H1 (cell line): ENCODE measurements at regions not wholly inside any gene's neighbourhood (a gene's known extent, or its start where the extent isn't known, plus 50 kb on each side); places are given as distances from the start of the nearest gene placed in this dataset.

Source experiments
- CEBPB ChIP-seq: IDR thresholded peaks from 2 replicates; pipeline ENCODE4 v1.6.1; 2012; ENCODE audit warnings: low read depth, low read length
- EZH2 ChIP-seq: fragments of 200-600 bp; sonication (generic); IDR thresholded peaks from 2 replicates; pipeline ENCODE4 v1.7.1; 2012; ENCODE audit warnings: low read depth, mild to moderate bottlenecking, moderate library complexity, low read length, inconsistent platforms; ENCODE audit not compliant: severe bottlenecking
- NRF1 ChIP-seq: IDR thresholded peaks from 2 replicates; pipeline ENCODE4 v1.6.1; 2011; ENCODE audit warnings: mild to moderate bottlenecking, low read depth, low read length, improper control_type of control experiment
- POLR2A ChIP-seq, 2 experiments: IDR thresholded peaks; 1 replicate in 1 of 2; 2 replicates in 1 of 2; pipeline ENCODE4 v1.6.1; 2011; ENCODE audit warnings: low read depth in 2 of 2, low read length in 2 of 2, mild to moderate bottlenecking in 2 of 2; ENCODE audit errors: control extremely low read depth in 1 of 2
- RFX5 ChIP-seq: IDR thresholded peaks from 2 replicates; pipeline ENCODE4 v1.6.1; 2011; ENCODE audit warnings: low read depth, low read length, improper control_type of control experiment, borderline replicate concordance
- SIN3A ChIP-seq, 2 experiments: IDR thresholded peaks in 1 of 2; conservative IDR thresholded peaks in 1 of 2; 2 replicates each; pipeline ENCODE4 v1.6.1; 2011 to 2012; ENCODE audit warnings: low read length in 2 of 2, improper control_type of control experiment in 1 of 2, low read depth in 1 of 2, mild to moderate bottlenecking in 1 of 2
- SP2 ChIP-seq: IDR thresholded peaks from 2 replicates; pipeline ENCODE4 v1.6.1; 2012; ENCODE audit warnings: mild to moderate bottlenecking, low read length, inconsistent platforms
- TAF1 ChIP-seq: IDR thresholded peaks from 2 replicates; pipeline ENCODE4 v1.6.1; 2011; ENCODE audit warnings: mild to moderate bottlenecking, low read depth, low read length
- ZNF274 ChIP-seq: IDR thresholded peaks from 2 replicates; pipeline ENCODE4 v1.7.0; 2012; ENCODE audit warnings: low read length, borderline replicate concordance; ENCODE audit errors: extremely low read depth
- TF ChIP-seq, protein P1 (sequence below), 3 experiments: IDR thresholded peaks; 1 replicate in 2 of 3; 2 replicates in 1 of 3; pipeline versions ENCODE4 v1.5.1 to v1.6.1; 2011; ENCODE audit warnings: low read length in 3 of 3, mild to moderate bottlenecking in 3 of 3, inconsistent platforms in 2 of 3, low read depth in 1 of 3, moderate library complexity in 1 of 3; ENCODE audit not compliant: insufficient read depth in 1 of 3; ENCODE audit errors: control extremely low read depth in 1 of 3
- TF ChIP-seq, protein P2 (sequence below): IDR thresholded peaks from 2 replicates; pipeline ENCODE4 v1.6.1; 2011; ENCODE audit warnings: low read length, improper control_type of control experiment
- TF ChIP-seq, protein P3 (sequence below): IDR thresholded peaks from 2 replicates; pipeline ENCODE4 v1.6.1; 2012; ENCODE audit warnings: low read length, inconsistent platforms

GRCh38 chr4:156312261-156312847 lies 358.7 kb upstream of the CTSO start:
- TF ChIP-seq ZNF274 (no peak), EZH2 (no peak), NRF1 (no peak), RFX5 (no peak), POLR2A (IDR thresholded peaks at IDR 0.05; ENCODE audit: control extremely low read depth in 1 of 2, low read depth in 2 of 2, low read length in 2 of 2) (no peak), SP2 (no peak), TAF1 (no peak), SIN3A (conservative IDR thresholded peaks at IDR 0.05 in 1 of 2, IDR thresholded peaks at IDR 0.05 in 1 of 2; ENCODE audit: low read depth in 1 of 2, low read length in 2 of 2) (no peak), CEBPB (no peak)
- TF ChIP-seq, protein P1, sequence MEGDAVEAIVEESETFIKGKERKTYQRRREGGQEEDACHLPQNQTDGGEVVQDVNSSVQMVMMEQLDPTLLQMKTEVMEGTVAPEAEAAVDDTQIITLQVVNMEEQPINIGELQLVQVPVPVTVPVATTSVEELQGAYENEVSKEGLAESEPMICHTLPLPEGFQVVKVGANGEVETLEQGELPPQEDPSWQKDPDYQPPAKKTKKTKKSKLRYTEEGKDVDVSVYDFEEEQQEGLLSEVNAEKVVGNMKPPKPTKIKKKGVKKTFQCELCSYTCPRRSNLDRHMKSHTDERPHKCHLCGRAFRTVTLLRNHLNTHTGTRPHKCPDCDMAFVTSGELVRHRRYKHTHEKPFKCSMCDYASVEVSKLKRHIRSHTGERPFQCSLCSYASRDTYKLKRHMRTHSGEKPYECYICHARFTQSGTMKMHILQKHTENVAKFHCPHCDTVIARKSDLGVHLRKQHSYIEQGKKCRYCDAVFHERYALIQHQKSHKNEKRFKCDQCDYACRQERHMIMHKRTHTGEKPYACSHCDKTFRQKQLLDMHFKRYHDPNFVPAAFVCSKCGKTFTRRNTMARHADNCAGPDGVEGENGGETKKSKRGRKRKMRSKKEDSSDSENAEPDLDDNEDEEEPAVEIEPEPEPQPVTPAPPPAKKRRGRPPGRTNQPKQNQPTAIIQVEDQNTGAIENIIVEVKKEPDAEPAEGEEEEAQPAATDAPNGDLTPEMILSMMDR (IDR thresholded peaks at IDR 0.05; ENCODE audit: control extremely low read depth in 1 of 3, insufficient read depth in 1 of 3, low read depth in 1 of 3, low read length in 3 of 3), result no peak
- TF ChIP-seq, protein P2, sequence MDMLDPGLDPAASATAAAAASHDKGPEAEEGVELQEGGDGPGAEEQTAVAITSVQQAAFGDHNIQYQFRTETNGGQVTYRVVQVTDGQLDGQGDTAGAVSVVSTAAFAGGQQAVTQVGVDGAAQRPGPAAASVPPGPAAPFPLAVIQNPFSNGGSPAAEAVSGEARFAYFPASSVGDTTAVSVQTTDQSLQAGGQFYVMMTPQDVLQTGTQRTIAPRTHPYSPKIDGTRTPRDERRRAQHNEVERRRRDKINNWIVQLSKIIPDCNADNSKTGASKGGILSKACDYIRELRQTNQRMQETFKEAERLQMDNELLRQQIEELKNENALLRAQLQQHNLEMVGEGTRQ, result no peak
- TF ChIP-seq, protein P3, sequence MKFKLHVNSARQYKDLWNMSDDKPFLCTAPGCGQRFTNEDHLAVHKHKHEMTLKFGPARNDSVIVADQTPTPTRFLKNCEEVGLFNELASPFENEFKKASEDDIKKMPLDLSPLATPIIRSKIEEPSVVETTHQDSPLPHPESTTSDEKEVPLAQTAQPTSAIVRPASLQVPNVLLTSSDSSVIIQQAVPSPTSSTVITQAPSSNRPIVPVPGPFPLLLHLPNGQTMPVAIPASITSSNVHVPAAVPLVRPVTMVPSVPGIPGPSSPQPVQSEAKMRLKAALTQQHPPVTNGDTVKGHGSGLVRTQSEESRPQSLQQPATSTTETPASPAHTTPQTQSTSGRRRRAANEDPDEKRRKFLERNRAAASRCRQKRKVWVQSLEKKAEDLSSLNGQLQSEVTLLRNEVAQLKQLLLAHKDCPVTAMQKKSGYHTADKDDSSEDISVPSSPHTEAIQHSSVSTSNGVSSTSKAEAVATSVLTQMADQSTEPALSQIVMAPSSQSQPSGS, result no peak
